Ishikawa (cell line): ENCODE measurements at regions not wholly inside any gene's neighbourhood (a gene's known extent, or its start where the extent isn't known, plus 50 kb on each side); places are given as distances from the start of the nearest gene placed in this dataset.

Experiments
- CEBPB ChIP-seq: IDR thresholded peaks from 2 replicates; pipeline ENCODE4 v1.6.1; 2012
- CREB1 ChIP-seq: IDR thresholded peaks from 2 replicates; pipeline ENCODE4 v1.6.1; 2012; ENCODE audit warnings: low read depth
- EGR1 ChIP-seq: IDR thresholded peaks from 2 replicates; pipeline ENCODE4 v1.6.1; 2012
- EP300 ChIP-seq: IDR thresholded peaks from 2 replicates; pipeline ENCODE4 v1.6.1; 2012; ENCODE audit warnings: borderline replicate concordance
- NFIC ChIP-seq: IDR thresholded peaks from 2 replicates; pipeline ENCODE4 v1.6.1; 2012
- RAD21 ChIP-seq: IDR thresholded peaks from 2 replicates; pipeline ENCODE4 v1.6.1; 2012; ENCODE audit warnings: low read depth
- TAF1 ChIP-seq: IDR thresholded peaks from 2 replicates; pipeline ENCODE4 v1.6.1; 2012; ENCODE audit warnings: low read depth, mild to moderate bottlenecking
- TCF12 ChIP-seq: IDR thresholded peaks from 2 replicates; pipeline ENCODE4 v1.6.1; 2012; ENCODE audit warnings: low read depth
- TEAD4 ChIP-seq: IDR thresholded peaks from 2 replicates; pipeline ENCODE4 v1.6.1; 2012
- YY1 ChIP-seq: IDR thresholded peaks from 2 replicates; pipeline ENCODE4 v1.6.1; 2012; ENCODE audit warnings: low read depth
- ZBTB7A ChIP-seq: IDR thresholded peaks from 2 replicates; pipeline ENCODE4 v1.6.1; 2012; ENCODE audit warnings: low read depth
- TF ChIP-seq, protein P1 (sequence below): IDR thresholded peaks from 2 replicates; pipeline ENCODE4 v1.6.1; 2012; ENCODE audit warnings: low read depth, mild to moderate bottlenecking
- TF ChIP-seq, protein P2 (sequence below): IDR thresholded peaks from 2 replicates; pipeline ENCODE4 v1.6.1; 2012
- TF ChIP-seq, protein P3 (sequence below): IDR thresholded peaks from 2 replicates; pipeline ENCODE4 v1.6.1; 2012

DNA sequence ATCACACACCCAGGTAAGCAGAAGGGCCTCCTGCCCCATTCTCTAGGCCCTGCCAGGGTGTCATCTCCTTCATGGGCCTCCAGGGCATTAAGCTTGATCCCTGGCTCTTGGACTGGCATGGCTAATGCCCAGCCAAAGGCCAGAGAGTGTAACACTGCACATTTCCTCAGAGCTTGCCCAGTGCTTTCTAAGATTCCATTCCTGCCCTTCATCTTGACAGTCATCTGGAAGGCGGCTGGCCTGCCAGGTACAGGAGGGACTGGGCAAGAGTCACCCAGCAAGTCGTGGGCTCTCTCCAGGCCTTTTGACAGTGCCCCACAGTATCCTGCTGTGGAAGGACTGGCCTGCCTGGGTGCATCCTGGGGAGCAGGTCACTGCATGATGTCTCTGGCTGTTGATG, 268.9 kb downstream of the HAUS1 start:
- TF ChIP-seq YY1 = no peak
- TF ChIP-seq, protein P1, sequence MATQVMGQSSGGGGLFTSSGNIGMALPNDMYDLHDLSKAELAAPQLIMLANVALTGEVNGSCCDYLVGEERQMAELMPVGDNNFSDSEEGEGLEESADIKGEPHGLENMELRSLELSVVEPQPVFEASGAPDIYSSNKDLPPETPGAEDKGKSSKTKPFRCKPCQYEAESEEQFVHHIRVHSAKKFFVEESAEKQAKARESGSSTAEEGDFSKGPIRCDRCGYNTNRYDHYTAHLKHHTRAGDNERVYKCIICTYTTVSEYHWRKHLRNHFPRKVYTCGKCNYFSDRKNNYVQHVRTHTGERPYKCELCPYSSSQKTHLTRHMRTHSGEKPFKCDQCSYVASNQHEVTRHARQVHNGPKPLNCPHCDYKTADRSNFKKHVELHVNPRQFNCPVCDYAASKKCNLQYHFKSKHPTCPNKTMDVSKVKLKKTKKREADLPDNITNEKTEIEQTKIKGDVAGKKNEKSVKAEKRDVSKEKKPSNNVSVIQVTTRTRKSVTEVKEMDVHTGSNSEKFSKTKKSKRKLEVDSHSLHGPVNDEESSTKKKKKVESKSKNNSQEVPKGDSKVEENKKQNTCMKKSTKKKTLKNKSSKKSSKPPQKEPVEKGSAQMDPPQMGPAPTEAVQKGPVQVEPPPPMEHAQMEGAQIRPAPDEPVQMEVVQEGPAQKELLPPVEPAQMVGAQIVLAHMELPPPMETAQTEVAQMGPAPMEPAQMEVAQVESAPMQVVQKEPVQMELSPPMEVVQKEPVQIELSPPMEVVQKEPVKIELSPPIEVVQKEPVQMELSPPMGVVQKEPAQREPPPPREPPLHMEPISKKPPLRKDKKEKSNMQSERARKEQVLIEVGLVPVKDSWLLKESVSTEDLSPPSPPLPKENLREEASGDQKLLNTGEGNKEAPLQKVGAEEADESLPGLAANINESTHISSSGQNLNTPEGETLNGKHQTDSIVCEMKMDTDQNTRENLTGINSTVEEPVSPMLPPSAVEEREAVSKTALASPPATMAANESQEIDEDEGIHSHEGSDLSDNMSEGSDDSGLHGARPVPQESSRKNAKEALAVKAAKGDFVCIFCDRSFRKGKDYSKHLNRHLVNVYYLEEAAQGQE = no peak
- TF ChIP-seq TCF12 = no peak
- no peak for TF ChIP-seq CREB1
- no peak for TF ChIP-seq EGR1
- TF ChIP-seq ZBTB7A = no peak

DNA sequence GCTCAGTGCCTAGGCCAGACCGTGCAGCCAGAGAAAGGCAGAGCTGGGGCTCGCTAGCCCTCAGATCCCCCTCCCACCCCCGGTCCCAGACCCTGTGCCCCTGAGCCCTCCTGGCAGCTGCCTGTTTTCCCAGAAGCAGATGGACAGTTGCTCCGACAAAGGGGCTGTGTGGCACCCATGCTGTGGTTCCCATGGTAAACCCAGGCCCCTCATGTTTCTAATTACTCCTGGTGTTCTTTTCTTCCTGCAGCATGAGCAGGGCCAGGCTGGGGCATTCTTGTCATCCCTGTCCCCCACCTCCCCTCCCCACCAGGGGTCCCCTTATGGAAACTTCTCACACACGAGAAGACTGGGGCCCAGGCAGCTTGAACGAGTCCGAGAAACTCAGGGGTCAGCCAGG, 269.6 kb downstream of the HAUS1 start:
- TF ChIP-seq, protein P2, sequence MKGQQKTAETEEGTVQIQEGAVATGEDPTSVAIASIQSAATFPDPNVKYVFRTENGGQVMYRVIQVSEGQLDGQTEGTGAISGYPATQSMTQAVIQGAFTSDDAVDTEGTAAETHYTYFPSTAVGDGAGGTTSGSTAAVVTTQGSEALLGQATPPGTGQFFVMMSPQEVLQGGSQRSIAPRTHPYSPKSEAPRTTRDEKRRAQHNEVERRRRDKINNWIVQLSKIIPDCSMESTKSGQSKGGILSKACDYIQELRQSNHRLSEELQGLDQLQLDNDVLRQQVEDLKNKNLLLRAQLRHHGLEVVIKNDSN = no peak
- TF ChIP-seq EP300 (no peak), YY1 (no peak), CEBPB (no peak)

DNA sequence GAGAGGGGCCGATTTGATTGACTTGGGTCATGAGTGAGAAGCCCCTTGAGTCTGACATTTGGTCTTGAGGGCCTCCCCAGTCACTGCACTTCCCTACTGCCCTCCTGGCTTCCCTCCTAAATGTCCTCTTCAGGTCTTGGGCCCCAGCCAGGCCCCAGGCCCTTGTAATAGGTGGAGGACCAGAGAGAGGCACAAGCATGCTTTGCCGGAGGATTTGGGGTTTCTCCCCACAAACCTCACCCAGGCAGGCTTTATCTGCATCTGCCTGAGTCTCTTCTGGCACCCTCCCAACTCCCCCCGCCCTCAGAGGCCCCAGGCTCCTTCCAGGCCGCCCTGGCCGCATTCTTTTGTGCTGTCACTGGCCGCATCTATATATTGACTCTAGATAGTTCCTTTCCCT, 270.7 kb downstream of the HAUS1 start:
- no peak for TF ChIP-seq CREB1
- no peak for TF ChIP-seq TAF1
- no peak for TF ChIP-seq ZBTB7A
- no peak for TF ChIP-seq RAD21
- TF ChIP-seq YY1 = no peak
- no peak for TF ChIP-seq TEAD4
- TF ChIP-seq NFIC = no peak
- TF ChIP-seq EP300 = no peak

DNA sequence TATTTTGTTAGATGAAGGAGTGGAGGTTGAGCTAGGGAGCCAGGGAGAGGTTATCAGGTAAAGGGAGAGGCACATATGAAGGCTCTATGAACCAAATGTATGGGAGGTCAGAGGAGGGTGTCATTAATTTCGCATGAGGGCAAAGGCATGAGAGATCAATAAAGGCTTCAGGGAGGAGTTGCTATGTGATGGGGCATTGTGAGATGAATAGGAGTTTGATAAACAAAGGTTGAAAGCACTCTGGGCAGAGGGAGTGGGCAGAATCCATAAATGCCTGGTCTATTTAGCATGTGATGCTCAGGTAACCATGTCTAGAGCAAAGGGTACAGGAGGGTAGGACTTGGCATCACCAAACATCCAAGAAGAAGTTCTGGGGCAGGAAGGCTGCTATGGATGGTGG, 273.4 kb downstream of the HAUS1 start:
- TF ChIP-seq CEBPB = no peak
- TF ChIP-seq, protein P3, sequence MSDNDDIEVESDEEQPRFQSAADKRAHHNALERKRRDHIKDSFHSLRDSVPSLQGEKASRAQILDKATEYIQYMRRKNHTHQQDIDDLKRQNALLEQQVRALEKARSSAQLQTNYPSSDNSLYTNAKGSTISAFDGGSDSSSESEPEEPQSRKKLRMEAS = no peak

DNA sequence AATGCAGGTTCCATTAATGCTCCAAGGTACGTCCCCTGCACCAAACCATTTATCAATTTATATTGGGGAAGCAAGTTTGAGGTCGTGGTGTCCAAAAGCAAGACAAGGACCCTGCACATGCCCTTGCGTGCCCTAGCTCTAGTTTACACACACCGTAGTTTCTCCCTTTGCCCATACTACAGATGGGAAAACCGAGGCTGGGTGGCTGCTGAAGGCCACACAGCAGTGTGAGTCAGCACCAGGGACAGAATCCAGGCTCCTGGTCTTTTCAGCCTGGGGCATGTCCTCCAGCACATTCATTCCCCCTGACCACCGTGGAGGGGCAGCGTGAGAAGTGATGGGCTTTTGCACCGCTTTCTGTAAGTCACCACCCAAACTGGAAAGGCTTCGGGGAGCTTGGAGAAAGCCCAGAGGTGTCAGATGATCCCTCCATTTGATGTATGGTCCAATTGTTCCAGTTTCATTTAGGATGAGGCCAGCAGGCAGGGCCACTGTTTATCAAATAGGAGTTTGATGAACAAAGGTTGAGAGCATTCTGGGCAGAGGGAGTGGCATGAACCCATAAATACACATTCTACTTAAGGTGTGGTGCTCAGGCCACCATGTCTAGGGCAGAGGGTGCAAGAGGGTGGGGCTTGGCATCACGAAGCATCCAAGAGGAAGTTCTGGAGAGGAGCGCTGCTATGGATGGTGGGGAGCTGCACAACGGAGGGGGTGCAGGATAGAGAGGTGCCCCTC, 274.1 kb downstream of the HAUS1 start:
- TF ChIP-seq, protein P3 = no peak
- TF ChIP-seq, protein P1 = peak; percentile 44; the same call in 1 of the 2 replicates

DNA sequence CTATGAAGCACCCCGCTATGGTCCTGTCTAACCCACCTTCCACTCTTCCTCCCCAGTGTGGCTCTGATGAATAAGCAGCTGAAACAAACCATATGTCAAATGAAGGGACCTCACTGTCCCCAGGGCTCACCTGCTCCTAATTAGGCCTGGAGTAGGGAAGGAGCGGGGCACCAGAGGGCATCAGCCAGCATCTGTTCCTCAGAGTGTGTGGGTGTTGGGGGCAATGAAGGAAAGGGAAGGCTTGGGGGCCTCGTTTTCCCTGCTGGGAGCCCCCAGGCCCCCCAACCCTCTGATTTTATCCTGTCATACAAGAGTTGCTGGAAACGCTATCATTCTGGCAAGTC, 274.7 kb downstream of the HAUS1 start:
- TF ChIP-seq TCF12 (no peak), CREB1 (no peak), TAF1 (no peak), EP300 (no peak), RAD21 (no peak)

DNA sequence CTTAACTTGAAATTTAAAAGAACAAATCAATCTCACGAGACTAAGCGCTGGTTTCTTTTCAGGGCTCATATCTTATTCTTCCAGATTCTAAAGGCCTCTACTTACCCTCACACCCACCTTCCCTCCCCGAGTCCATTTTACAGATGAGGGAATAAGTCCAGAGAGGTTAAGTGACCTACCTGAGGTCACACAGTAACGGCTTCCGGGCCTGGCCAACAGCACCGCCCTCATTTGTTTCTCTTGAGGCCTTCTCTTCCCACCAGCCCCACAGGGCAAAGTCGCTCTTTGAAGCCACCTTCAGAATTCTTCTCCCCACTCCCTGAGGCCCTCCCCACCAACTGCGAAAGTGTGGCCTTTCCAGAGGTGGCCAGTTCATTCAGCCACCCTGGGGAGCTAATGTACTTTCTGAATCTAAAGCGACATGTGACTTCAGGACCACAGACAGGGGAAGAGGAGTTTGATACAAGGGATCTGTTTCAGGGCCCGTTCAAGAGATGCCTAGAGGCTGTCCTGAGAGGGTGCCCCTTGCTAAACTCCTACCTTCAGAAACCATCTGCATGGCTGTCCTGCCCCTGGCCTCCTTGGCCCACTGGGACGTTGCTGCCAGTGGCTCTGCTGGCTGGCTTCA, 275.3 kb downstream of the HAUS1 start:
- no peak for TF ChIP-seq TCF12
- TF ChIP-seq, protein P3 = no peak
- TF ChIP-seq, protein P1 = peak; percentile 72
- TF ChIP-seq, protein P2 = 0 out of 2 replicates have a peak, but pooled peaks have one; percentile 23
